Lower leg skin (tissue), 3 donors: ENCODE measurements at regions not wholly inside any gene's neighbourhood (a gene's known extent, or its start where the extent isn't known, plus 50 kb on each side); places are given as distances from the start of the nearest gene placed in this dataset.

Experiments
- CTCF ChIP-seq, 3 donors: fragments of 450-650 bp; IDR thresholded peaks; one replicate each; pipeline ENCODE4 v1.5.1; 2016; ENCODE audit warnings: antibody characterized with exemption in 3 of 3, mild to moderate bottlenecking in 3 of 3, moderate library complexity in 2 of 3
- POLR2A ChIP-seq, 2 donors: fragments of 450-650 bp; IDR thresholded peaks; one replicate each; pipeline ENCODE4 v1.6.1; 2016 to 2017; ENCODE audit warnings: antibody characterized with exemption in 2 of 2, mild to moderate bottlenecking in 1 of 2, moderate library complexity in 1 of 2

DNA sequence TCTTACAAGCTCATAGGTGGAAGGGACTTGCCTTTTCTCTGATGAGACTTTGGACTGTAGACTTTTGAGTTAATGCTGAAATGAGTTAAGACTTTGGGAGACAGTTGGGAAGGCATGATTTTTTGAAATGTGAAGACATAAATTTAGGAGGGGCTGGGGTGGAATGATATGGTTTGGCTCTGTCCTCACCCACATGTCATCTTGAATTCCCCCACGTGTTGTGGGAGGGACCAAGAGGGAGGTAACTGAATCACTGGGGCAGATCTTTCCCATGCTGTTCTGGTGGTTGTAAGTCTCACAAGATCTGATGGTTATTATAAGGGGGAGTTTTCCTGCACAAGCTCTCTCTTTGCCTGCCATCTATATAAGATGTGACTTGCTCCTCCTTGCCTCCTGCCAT is 777.9 kb downstream of the CENPC start:
- no peak for TF ChIP-seq CTCF (IDR thresholded peaks at IDR 0.05)
- TF ChIP-seq POLR2A (IDR thresholded peaks at IDR 0.05) = no peak
